ENCODE measurements at regions not wholly inside any gene's neighbourhood (a gene's known extent, or its start where the extent isn't known, plus 50 kb on each side); places are given as distances from the start of the nearest gene placed in this dataset.

GRCh38 chr6:167717867-167718266, 108.8 kb upstream of the AFDN start:
- no peaks in the 10 kb centered on the region for H3K36me3 ChIP-seq (ENCODE audit: control insufficient read depth in 1 of 2, insufficient read depth in 2 of 2, low read length in 2 of 2)
- H3K27ac ChIP-seq (ENCODE audit: low read length) = no peak overlapping the region
- no peak overlapping the region for H3K4me3 ChIP-seq (ENCODE audit: low read depth in 1 of 2, low read length in 2 of 2)
- H3K9me3 ChIP-seq (ENCODE audit: control insufficient read depth in 1 of 2, low read length in 2 of 2) = no peaks in the 10 kb centered on the region
- peaks cover 0 to 3% of the 10 kb centered on the region in 2 donors for H3K4me1 ChIP-seq (ENCODE audit: control insufficient read depth in 1 of 2, insufficient read depth in 2 of 2, low read length in 2 of 2)
- no peaks in the 10 kb centered on the region for H3K27me3 ChIP-seq (ENCODE audit: low read depth, low read length)

GRCh38 chr6:167719920-167720319, 106.8 kb upstream of the AFDN start:
- Histone ChIP-seq H3K4me1 (ENCODE audit: control insufficient read depth in 1 of 2, insufficient read depth in 2 of 2, low read length in 2 of 2) (no peaks in the 10 kb centered on the region), H3K4me3 (ENCODE audit: low read depth in 1 of 2, low read length in 2 of 2) (no peak overlapping the region), H3K27ac (ENCODE audit: low read length) (no peak overlapping the region), H3K9me3 (ENCODE audit: control insufficient read depth in 1 of 2, low read length in 2 of 2) (no peaks in the 10 kb centered on the region), H3K36me3 (ENCODE audit: control insufficient read depth in 1 of 2, insufficient read depth in 2 of 2, low read length in 2 of 2) (no peaks in the 10 kb centered on the region), H3K27me3 (ENCODE audit: low read depth, low read length) (no peaks in the 10 kb centered on the region)

GRCh38 chr6:167720456-167721285, 106.0 kb upstream of the AFDN start:
- Histone ChIP-seq H3K4me3 (ENCODE audit: low read depth in 1 of 2, low read length in 2 of 2) (no peak overlapping the region), H3K9me3 (ENCODE audit: control insufficient read depth in 1 of 2, low read length in 2 of 2) (no peaks in the 10 kb centered on the region)

GRCh38 chr6:167721291-167721690, 105.4 kb upstream of the AFDN start:
- Histone ChIP-seq H3K4me3 (ENCODE audit: low read depth in 1 of 2, low read length in 2 of 2) (no peak overlapping the region), H3K4me1 (ENCODE audit: control insufficient read depth in 1 of 2, insufficient read depth in 2 of 2, low read length in 2 of 2) (no peaks in the 10 kb centered on the region), H3K9me3 (ENCODE audit: control insufficient read depth in 1 of 2, low read length in 2 of 2) (no peaks in the 10 kb centered on the region), H3K27ac (ENCODE audit: low read length) (no peak overlapping the region), H3K27me3 (ENCODE audit: low read depth, low read length) (no peaks in the 10 kb centered on the region), H3K36me3 (ENCODE audit: control insufficient read depth in 1 of 2, insufficient read depth in 2 of 2, low read length in 2 of 2) (no peaks in the 10 kb centered on the region)

More at GRCh38 chr6:167720456-167721285, 106.0 kb upstream of the AFDN start:
- Histone ChIP-seq H3K4me1 (ENCODE audit: control insufficient read depth in 1 of 2, insufficient read depth in 2 of 2, low read length in 2 of 2) (no peaks in the 10 kb centered on the region), H3K27ac (ENCODE audit: low read length) (no peak overlapping the region), H3K27me3 (ENCODE audit: low read depth, low read length) (no peaks in the 10 kb centered on the region), H3K36me3 (ENCODE audit: control insufficient read depth in 1 of 2, insufficient read depth in 2 of 2, low read length in 2 of 2) (no peaks in the 10 kb centered on the region)

- H3K36me3 ChIP-seq (ENCODE audit: control insufficient read depth in 1 of 2, insufficient read depth in 2 of 2, low read length in 2 of 2) = no peaks in the 10 kb centered on the region
- H3K27ac ChIP-seq (ENCODE audit: low read length) = no peak overlapping the region
- no peaks in the 10 kb centered on the region for H3K27me3 ChIP-seq (ENCODE audit: low read depth, low read length)
- H3K4me1 ChIP-seq (ENCODE audit: control insufficient read depth in 1 of 2, insufficient read depth in 2 of 2, low read length in 2 of 2) = no peaks in the 10 kb centered on the region
- no peaks in the 10 kb centered on the region for H3K9me3 ChIP-seq (ENCODE audit: control insufficient read depth in 1 of 2, low read length in 2 of 2)
- H3K4me3 ChIP-seq (ENCODE audit: low read depth in 1 of 2, low read length in 2 of 2) = no peak overlapping the region
These were observed 103.9 kb upstream of the AFDN start for GRCh38 chr6:167722634-167723309.

- Histone ChIP-seq H3K36me3 (ENCODE audit: control insufficient read depth in 1 of 2, insufficient read depth in 2 of 2, low read length in 2 of 2) (no peaks in the 10 kb centered on the region), H3K9me3 (ENCODE audit: control insufficient read depth in 1 of 2, low read length in 2 of 2) (no peaks in the 10 kb centered on the region), H3K4me1 (ENCODE audit: control insufficient read depth in 1 of 2, insufficient read depth in 2 of 2, low read length in 2 of 2) (no peaks in the 10 kb centered on the region), H3K4me3 (ENCODE audit: low read depth in 1 of 2, low read length in 2 of 2) (no peak overlapping the region), H3K27ac (ENCODE audit: low read length) (no peak overlapping the region), H3K27me3 (ENCODE audit: low read depth, low read length) (no peaks in the 10 kb centered on the region)
These were observed 100.6 kb upstream of the AFDN start for GRCh38 chr6:167726043-167726621.

GRCh38 chr6:167730441-167730840, 96.3 kb upstream of the AFDN start:
- peaks cover 9% of the 10 kb centered on the region in 2 donors for H3K4me1 ChIP-seq (ENCODE audit: control insufficient read depth in 1 of 2, insufficient read depth in 2 of 2, low read length in 2 of 2)
- no peak overlapping the region for H3K4me3 ChIP-seq (ENCODE audit: low read depth in 1 of 2, low read length in 2 of 2)
- H3K9me3 ChIP-seq (ENCODE audit: control insufficient read depth in 1 of 2, low read length in 2 of 2) = no peaks in the 10 kb centered on the region
- no peak overlapping the region for H3K27ac ChIP-seq (ENCODE audit: low read length)
- H3K36me3 ChIP-seq (ENCODE audit: control insufficient read depth in 1 of 2, insufficient read depth in 2 of 2, low read length in 2 of 2) = no peaks in the 10 kb centered on the region
- no peaks in the 10 kb centered on the region for H3K27me3 ChIP-seq (ENCODE audit: low read depth, low read length)

- H3K27me3 ChIP-seq (ENCODE audit: low read depth, low read length) = no peaks in the 10 kb centered on the region
- no peaks in the 10 kb centered on the region for H3K36me3 ChIP-seq (ENCODE audit: control insufficient read depth in 1 of 2, insufficient read depth in 2 of 2, low read length in 2 of 2)
- no peaks in the 10 kb centered on the region for H3K9me3 ChIP-seq (ENCODE audit: control insufficient read depth in 1 of 2, low read length in 2 of 2)
- peaks cover 9% of the 10 kb centered on the region in 2 donors for H3K4me1 ChIP-seq (ENCODE audit: control insufficient read depth in 1 of 2, insufficient read depth in 2 of 2, low read length in 2 of 2)
- no peak overlapping the region for H3K27ac ChIP-seq (ENCODE audit: low read length)
- no peak overlapping the region for H3K4me3 ChIP-seq (ENCODE audit: low read depth in 1 of 2, low read length in 2 of 2)
These were observed 95.5 kb upstream of the AFDN start for GRCh38 chr6:167731216-167731615.

- Histone ChIP-seq H3K4me3 (ENCODE audit: low read depth in 1 of 2, low read length in 2 of 2) (no peak overlapping the region), H3K27ac (ENCODE audit: low read length) (no peak overlapping the region), H3K36me3 (ENCODE audit: control insufficient read depth in 1 of 2, insufficient read depth in 2 of 2, low read length in 2 of 2) (no peaks in the 10 kb centered on the region), H3K27me3 (ENCODE audit: low read depth, low read length) (no peaks in the 10 kb centered on the region), H3K4me1 (ENCODE audit: control insufficient read depth in 1 of 2, insufficient read depth in 2 of 2, low read length in 2 of 2) (peaks cover 9% of the 10 kb centered on the region in 2 donors), H3K9me3 (ENCODE audit: control insufficient read depth in 1 of 2, low read length in 2 of 2) (no peaks in the 10 kb centered on the region)
These were observed 94.8 kb upstream of the AFDN start for GRCh38 chr6:167731731-167732422.

GRCh38 chr6:167733740-167734661, 92.7 kb upstream of the AFDN start:
- Histone ChIP-seq H3K36me3 (ENCODE audit: control insufficient read depth in 1 of 2, insufficient read depth in 2 of 2, low read length in 2 of 2) (no peaks in the 10 kb centered on the region), H3K27ac (ENCODE audit: low read length) (no peak overlapping the region), H3K9me3 (ENCODE audit: control insufficient read depth in 1 of 2, low read length in 2 of 2) (no peaks in the 10 kb centered on the region), H3K27me3 (ENCODE audit: low read depth, low read length) (no peaks in the 10 kb centered on the region), H3K4me1 (ENCODE audit: control insufficient read depth in 1 of 2, insufficient read depth in 2 of 2, low read length in 2 of 2) (peaks cover 9% of the 10 kb centered on the region in 2 donors), H3K4me3 (ENCODE audit: low read depth in 1 of 2, low read length in 2 of 2) (no peak overlapping the region)
